ENCODE measurements at regions not wholly inside any gene's neighbourhood (a gene's known extent, or its start where the extent isn't known, plus 50 kb on each side); places are given as distances from the start of the nearest gene placed in this dataset.

GRCh38 chr7:51545131-51545530 lies 228.5 kb upstream of the COBL start:
- TF ChIP-seq GATA3 (IDR thresholded peaks at IDR 0.05; ENCODE audit: low read depth, low read length), result no peak
- TF ChIP-seq GATA2 (IDR thresholded peaks at IDR 0.05; ENCODE audit: low read depth, low read length), result no peak
